Liver (tissue), 8 donors: ENCODE measurements at regions not wholly inside any gene's neighbourhood (a gene's known extent, or its start where the extent isn't known, plus 50 kb on each side); places are given as distances from the start of the nearest gene placed in this dataset.

Experiments used
- DNase-seq: peaks from one replicate; pipeline ENCODE4 v3.0.0-alpha.2; 2017; ENCODE audit warnings: low spot score
- H3K27ac ChIP-seq, 2 donors: one replicate each; pipeline ENCODE4 v1.7.0; 2013; ENCODE audit warnings: inconsistent platforms in 2 of 2, low read length in 2 of 2, control low read depth in 1 of 2, low read depth in 1 of 2, mild to moderate bottlenecking in 1 of 2
- H3K27me3 ChIP-seq, 4 donors: one replicate each; pipeline versions ENCODE4 v1.6.1 to v1.7.0; 2013; ENCODE audit warnings: low read length in 3 of 4, inconsistent platforms in 1 of 4, mild to moderate bottlenecking in 1 of 4, moderate library complexity in 1 of 4; ENCODE audit not compliant: control insufficient read depth in 4 of 4, insufficient read depth in 4 of 4
- H3K36me3 ChIP-seq, 4 donors: one replicate each; pipeline versions ENCODE4 v1.6.1 to v1.7.0; 2013; ENCODE audit warnings: low read length in 3 of 4, mild to moderate bottlenecking in 3 of 4, low read depth in 1 of 4, moderate library complexity in 1 of 4; ENCODE audit not compliant: control insufficient read depth in 4 of 4, insufficient read depth in 3 of 4
- H3K4me1 ChIP-seq, 4 donors: one replicate each; pipeline versions ENCODE4 v1.6.1 to v1.7.0; 2013; ENCODE audit warnings: low read length in 3 of 4, mild to moderate bottlenecking in 3 of 4, moderate library complexity in 1 of 4; ENCODE audit not compliant: control insufficient read depth in 4 of 4, insufficient read depth in 4 of 4
- H3K4me3 ChIP-seq, 3 donors: one replicate each; pipeline versions ENCODE4 v1.6.1 to v1.7.0; 2013; ENCODE audit warnings: low read length in 3 of 3, control low read depth in 1 of 3, low read depth in 1 of 3, mild to moderate bottlenecking in 1 of 3
- H3K9ac ChIP-seq, 2 donors: one replicate each; pipeline ENCODE4 v1.7.0; 2013; ENCODE audit warnings: low read length in 2 of 2, mild to moderate bottlenecking in 2 of 2, moderate library complexity in 2 of 2, control low read depth in 1 of 2, low read depth in 1 of 2
- H3K9me3 ChIP-seq, 4 donors: one replicate each; pipeline versions ENCODE4 v1.6.1 to v1.7.0; 2013; ENCODE audit warnings: low read length in 3 of 4; ENCODE audit not compliant: control insufficient read depth in 4 of 4
- CTCF ChIP-seq: fragments of 150-350 bp; IDR thresholded peaks from 2 replicates; pipeline ENCODE4 v1.5.1; 2017; ENCODE audit warnings: improper control_type of control experiment, low read depth, low read length; ENCODE audit not compliant: missing input control
- EGR1 ChIP-seq, 2 donors: IDR thresholded peaks; 2 replicates each; pipeline ENCODE4 v1.6.1; 2016 to 2018; ENCODE audit warnings: antibody characterized with exemption in 2 of 2, low read depth in 2 of 2
- FOXA2 ChIP-seq: IDR thresholded peaks from 2 replicates; pipeline ENCODE4 v1.6.1; 2016; ENCODE audit warnings: antibody characterized with exemption
- GABPA ChIP-seq, 2 donors: IDR thresholded peaks in 1 of 2; conservative IDR thresholded peaks in 1 of 2; 2 replicates each; pipeline ENCODE4 v1.6.1; 2016; ENCODE audit warnings: antibody characterized with exemption in 2 of 2, mild to moderate bottlenecking in 1 of 2, moderate library complexity in 1 of 2
- HNF4A ChIP-seq, 2 donors: conservative IDR thresholded peaks; 2 replicates each; pipeline ENCODE4 v1.6.1; 2016; ENCODE audit warnings: antibody characterized with exemption in 2 of 2, mild to moderate bottlenecking in 2 of 2
- HNF4G ChIP-seq: IDR thresholded peaks from 2 replicates; pipeline ENCODE4 v1.6.1; 2016; ENCODE audit warnings: antibody characterized with exemption
- NR2F2 ChIP-seq: IDR thresholded peaks from 2 replicates; pipeline ENCODE4 v1.6.1; 2016; ENCODE audit warnings: antibody characterized with exemption
- RXRA ChIP-seq, 2 donors: IDR thresholded peaks; 2 replicates each; pipeline ENCODE4 v1.6.1; 2017 to 2018; ENCODE audit warnings: antibody characterized with exemption in 2 of 2, mild to moderate bottlenecking in 1 of 2
- SP1 ChIP-seq: IDR thresholded peaks from 2 replicates; pipeline ENCODE4 v1.6.1; 2018; ENCODE audit warnings: antibody characterized with exemption, mild to moderate bottlenecking
- TAF1 ChIP-seq: conservative IDR thresholded peaks from 2 replicates; pipeline ENCODE4 v1.6.1; 2016; ENCODE audit warnings: antibody characterized with exemption, mild to moderate bottlenecking
- ZBTB33 ChIP-seq: IDR thresholded peaks from 2 replicates; pipeline ENCODE4 v1.6.1; 2016; ENCODE audit warnings: antibody characterized with exemption
- WGBS: extraction: QIAGEN DNeasy Blood & Tissue Kit; methylation state at CpG from one replicate; pipeline ENCODE4 v1.1.7; 2013; 5-methylcytosine and 5-hydroxymethylcytosine counted together
- TF ChIP-seq, protein P1 (sequence below): IDR thresholded peaks from 2 replicates; pipeline ENCODE4 v1.6.1; 2016; ENCODE audit warnings: antibody characterized with exemption, mild to moderate bottlenecking
- TF ChIP-seq, protein P2 (sequence below): IDR thresholded peaks from 2 replicates; pipeline ENCODE4 v1.6.1; 2016; ENCODE audit warnings: antibody characterized with exemption
- TF ChIP-seq, protein P3 (sequence below): IDR thresholded peaks from 2 replicates; pipeline ENCODE4 v1.6.1; 2016; ENCODE audit warnings: antibody characterized with exemption
- donor health status: healthy.
- donor health status: healthy.
- donor health status: healthy.
- donor health status: healthy.
- donor health status: healthy.

DNA sequence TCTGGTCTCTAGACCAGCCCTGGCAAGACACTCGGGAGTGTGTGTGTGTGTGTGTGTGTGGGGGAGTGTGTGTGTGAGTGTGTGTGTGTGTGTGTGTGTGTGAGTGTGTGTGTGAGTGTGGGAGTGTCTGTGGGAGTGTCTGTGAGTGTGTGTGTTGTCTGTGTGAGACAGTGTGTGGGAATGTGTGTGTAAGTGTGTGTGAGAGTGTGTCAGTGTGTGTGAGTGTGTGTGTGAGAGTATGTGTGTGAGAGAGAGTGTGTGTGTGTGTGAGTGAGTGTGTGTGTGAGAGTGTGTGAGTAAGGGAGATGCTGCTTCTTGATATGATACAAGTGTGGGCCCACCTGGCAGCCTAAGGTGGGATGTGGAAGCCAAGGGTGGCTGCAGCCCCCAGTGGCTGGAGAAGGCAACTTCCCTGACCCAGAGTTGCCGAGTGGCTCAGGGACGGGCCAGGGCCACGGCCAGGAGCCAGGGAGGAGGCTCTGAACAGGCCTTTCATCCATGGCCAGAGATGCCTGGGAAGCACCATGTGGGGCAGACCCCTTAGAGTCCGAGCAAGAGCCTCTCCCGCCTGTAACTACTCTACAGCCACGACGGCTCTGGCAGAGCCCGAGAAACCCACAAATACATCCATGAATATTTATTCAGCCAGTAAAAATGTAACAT lies 159.3 kb upstream of the MYCN start:
- no peaks in the 10 kb centered on the region for H3K9me3 ChIP-seq
- TF ChIP-seq CTCF: no peak
- no peak for TF ChIP-seq EGR1 (IDR thresholded peaks at IDR 0.05; ENCODE audit: low read depth in 2 of 2)
- no peak for TF ChIP-seq HNF4A (conservative IDR thresholded peaks at IDR 0.05)
- no peak for TF ChIP-seq TAF1
- TF ChIP-seq HNF4G: no peak
- TF ChIP-seq, protein P1, sequence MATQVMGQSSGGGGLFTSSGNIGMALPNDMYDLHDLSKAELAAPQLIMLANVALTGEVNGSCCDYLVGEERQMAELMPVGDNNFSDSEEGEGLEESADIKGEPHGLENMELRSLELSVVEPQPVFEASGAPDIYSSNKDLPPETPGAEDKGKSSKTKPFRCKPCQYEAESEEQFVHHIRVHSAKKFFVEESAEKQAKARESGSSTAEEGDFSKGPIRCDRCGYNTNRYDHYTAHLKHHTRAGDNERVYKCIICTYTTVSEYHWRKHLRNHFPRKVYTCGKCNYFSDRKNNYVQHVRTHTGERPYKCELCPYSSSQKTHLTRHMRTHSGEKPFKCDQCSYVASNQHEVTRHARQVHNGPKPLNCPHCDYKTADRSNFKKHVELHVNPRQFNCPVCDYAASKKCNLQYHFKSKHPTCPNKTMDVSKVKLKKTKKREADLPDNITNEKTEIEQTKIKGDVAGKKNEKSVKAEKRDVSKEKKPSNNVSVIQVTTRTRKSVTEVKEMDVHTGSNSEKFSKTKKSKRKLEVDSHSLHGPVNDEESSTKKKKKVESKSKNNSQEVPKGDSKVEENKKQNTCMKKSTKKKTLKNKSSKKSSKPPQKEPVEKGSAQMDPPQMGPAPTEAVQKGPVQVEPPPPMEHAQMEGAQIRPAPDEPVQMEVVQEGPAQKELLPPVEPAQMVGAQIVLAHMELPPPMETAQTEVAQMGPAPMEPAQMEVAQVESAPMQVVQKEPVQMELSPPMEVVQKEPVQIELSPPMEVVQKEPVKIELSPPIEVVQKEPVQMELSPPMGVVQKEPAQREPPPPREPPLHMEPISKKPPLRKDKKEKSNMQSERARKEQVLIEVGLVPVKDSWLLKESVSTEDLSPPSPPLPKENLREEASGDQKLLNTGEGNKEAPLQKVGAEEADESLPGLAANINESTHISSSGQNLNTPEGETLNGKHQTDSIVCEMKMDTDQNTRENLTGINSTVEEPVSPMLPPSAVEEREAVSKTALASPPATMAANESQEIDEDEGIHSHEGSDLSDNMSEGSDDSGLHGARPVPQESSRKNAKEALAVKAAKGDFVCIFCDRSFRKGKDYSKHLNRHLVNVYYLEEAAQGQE: no peak
- H3K27me3 ChIP-seq: no peaks in the 10 kb centered on the region
- peaks cover 23 to 52% (median 38%) of the 10 kb centered on the region in 4 donors for H3K4me1 ChIP-seq
- no peak overlapping the region for H3K4me3 ChIP-seq
- H3K36me3 ChIP-seq: no peaks in the 10 kb centered on the region
- DNase-seq: no peak
- 79% methylated on average over 9 of the region's 9 CpGs for WGBS
- H3K9ac ChIP-seq: no peak overlapping the region
- H3K27ac ChIP-seq: no peak overlapping the region

DNA sequence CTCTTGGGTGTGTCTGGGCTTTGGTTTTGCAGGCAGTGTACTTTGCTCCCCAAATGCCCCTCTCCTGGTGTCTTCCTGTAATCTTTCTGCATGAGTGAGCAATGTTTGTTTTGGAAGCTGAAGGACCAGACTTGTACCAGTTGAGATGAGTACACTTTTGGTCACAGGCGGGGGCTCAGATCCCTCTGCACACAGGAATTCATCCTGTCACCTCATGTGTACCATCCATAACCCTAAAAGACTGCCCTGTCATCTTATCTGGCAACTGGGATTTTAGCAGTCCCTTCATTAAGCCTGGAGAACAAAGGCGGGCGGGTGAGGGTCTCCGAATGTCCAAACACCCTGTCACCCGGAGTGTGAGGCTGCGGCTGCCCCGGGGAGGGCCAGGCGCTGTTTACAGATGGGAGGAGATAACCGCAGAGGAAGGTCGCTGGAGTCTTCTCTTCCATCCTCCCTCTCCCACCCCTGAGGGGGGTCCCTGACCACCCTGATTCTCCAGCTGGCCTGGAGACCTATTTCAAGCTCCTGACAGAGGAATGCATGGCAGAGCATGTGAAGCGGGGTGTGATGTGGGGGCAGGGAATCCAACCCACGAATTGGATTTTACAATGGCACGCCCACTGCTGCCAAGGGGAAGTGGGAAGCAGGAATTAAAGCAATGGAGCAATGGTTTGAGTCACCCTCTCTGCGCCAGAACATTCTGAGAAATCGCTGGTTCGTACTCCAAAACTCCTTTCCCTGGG lies 158.2 kb upstream of the MYCN start:
- no peak for DNase-seq
- H3K9me3 ChIP-seq: no peaks in the 10 kb centered on the region
- TF ChIP-seq GABPA (IDR thresholded peaks at IDR 0.05 in 1 of 2, conservative IDR thresholded peaks at IDR 0.05 in 1 of 2) (peak in 1 of 2 donors; percentile 21), FOXA2 (peak; percentile 85), EGR1 (IDR thresholded peaks at IDR 0.05; ENCODE audit: low read depth in 2 of 2) (peak in 1 of 2 donors; percentile 84), TAF1 (no peak), RXRA (IDR thresholded peaks at IDR 0.05) (peak; percentile 83 to 97), CTCF (no peak), NR2F2 (peak; percentile 16), SP1 (peak; percentile 60), ZBTB33 (peak; percentile 68), HNF4G (peak; percentile 58), HNF4A (conservative IDR thresholded peaks at IDR 0.05) (peak; percentile 87 to 94)
- TF ChIP-seq, protein P2, sequence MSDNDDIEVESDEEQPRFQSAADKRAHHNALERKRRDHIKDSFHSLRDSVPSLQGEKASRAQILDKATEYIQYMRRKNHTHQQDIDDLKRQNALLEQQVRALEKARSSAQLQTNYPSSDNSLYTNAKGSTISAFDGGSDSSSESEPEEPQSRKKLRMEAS: peak; percentile 79
- TF ChIP-seq, protein P1: peak; percentile 37
- TF ChIP-seq, protein P3, sequence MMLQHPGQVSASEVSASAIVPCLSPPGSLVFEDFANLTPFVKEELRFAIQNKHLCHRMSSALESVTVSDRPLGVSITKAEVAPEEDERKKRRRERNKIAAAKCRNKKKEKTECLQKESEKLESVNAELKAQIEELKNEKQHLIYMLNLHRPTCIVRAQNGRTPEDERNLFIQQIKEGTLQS: no peak

More for the DNA sequence above, 158.2 kb upstream of the MYCN start:
- WGBS: 32% methylated on average over 16 of the region's 16 CpGs
- H3K4me3 ChIP-seq: peak overlapping the region in 1 of 3 donors; percentile 4
- no peaks in the 10 kb centered on the region for H3K36me3 ChIP-seq
- H3K9ac ChIP-seq: no peak overlapping the region
- no peaks in the 10 kb centered on the region for H3K27me3 ChIP-seq
- peaks cover 22 to 42% (median 28%) of the 10 kb centered on the region in 4 donors for H3K4me1 ChIP-seq
- peak overlapping the region in 1 of 2 donors; percentile 36 for H3K27ac ChIP-seq
